H9 (cell line): ENCODE measurements at regions not wholly inside any gene's neighbourhood (a gene's known extent, or its start where the extent isn't known, plus 50 kb on each side); places are given as distances from the start of the nearest gene placed in this dataset.

Source experiments
- DNase-seq: peaks from one replicate; pipeline ENCODE4 v3.0.0-alpha.2; 2017
- H2AFZ ChIP-seq: one replicate; pipeline ENCODE4 v1.6.1; 2013; ENCODE audit warnings: mild to moderate bottlenecking, low read length, control low read depth, moderate library complexity
- H2AK5ac ChIP-seq: 2 replicates; pipeline ENCODE4 v1.6.1; 2013; ENCODE audit warnings: low read length, control low read depth, mixed read lengths; ENCODE audit not compliant: insufficient read length
- H2BK120ac ChIP-seq: one replicate; pipeline ENCODE4 v1.6.1; 2013; ENCODE audit warnings: low read depth, mild to moderate bottlenecking, low read length, control low read depth, inconsistent platforms; ENCODE audit not compliant: poor library complexity, severe bottlenecking
- H2BK12ac ChIP-seq: 2 replicates; pipeline ENCODE4 v1.6.1; 2013; ENCODE audit warnings: low read length, control low read depth, mixed read lengths, low read depth; ENCODE audit not compliant: insufficient read length
- H2BK15ac ChIP-seq: 2 replicates; pipeline ENCODE4 v1.6.1; 2013; ENCODE audit warnings: low read depth, low read length, control low read depth
- H2BK20ac ChIP-seq: one replicate; pipeline ENCODE4 v1.6.1; 2013; ENCODE audit warnings: low read depth, mild to moderate bottlenecking, low read length, control low read depth, inconsistent platforms; ENCODE audit not compliant: poor library complexity, severe bottlenecking
- H2BK5ac ChIP-seq: 2 replicates; pipeline ENCODE4 v1.6.1; 2013; ENCODE audit warnings: low read length, control low read depth, mixed read lengths; ENCODE audit not compliant: insufficient read length
- H3K14ac ChIP-seq: 2 replicates; pipeline ENCODE4 v1.6.1; 2013; ENCODE audit warnings: low read length, control low read depth; ENCODE audit not compliant: insufficient read depth
- H3K18ac ChIP-seq: 2 replicates; pipeline ENCODE4 v1.6.1; 2013; ENCODE audit warnings: low read depth, mild to moderate bottlenecking, mixed read lengths, low read length, control low read depth; ENCODE audit not compliant: insufficient read length
- H3K23ac ChIP-seq: 2 replicates; pipeline ENCODE4 v1.6.1; 2013; ENCODE audit warnings: low read length, control low read depth, mixed read lengths, low read depth; ENCODE audit not compliant: insufficient read length
- H3K23me2 ChIP-seq: 2 replicates; pipeline ENCODE4 v1.6.1; 2013; ENCODE audit warnings: low read depth, mild to moderate bottlenecking, mixed read lengths, low read length, control low read depth; ENCODE audit not compliant: insufficient read length, poor library complexity, severe bottlenecking
- H3K27ac ChIP-seq: 2 replicates; pipeline ENCODE4 v1.5.1; 2013; ENCODE audit warnings: low read length, control low read depth, mixed read lengths, low read depth; ENCODE audit not compliant: insufficient read length
- H3K27me3 ChIP-seq: 2 replicates; pipeline ENCODE4 v1.6.1; 2013; ENCODE audit warnings: low read length, control low read depth, inconsistent platforms; ENCODE audit not compliant: insufficient read depth
- H3K4ac ChIP-seq: 2 replicates; pipeline ENCODE4 v1.6.1; 2013; ENCODE audit warnings: low read depth, mild to moderate bottlenecking, control low read depth, inconsistent platforms, low read length, moderate library complexity
- H3K4me1 ChIP-seq: 2 replicates; pipeline ENCODE4 v1.6.1; 2013; ENCODE audit warnings: low read length, control low read depth, inconsistent platforms; ENCODE audit not compliant: insufficient read depth
- H3K4me2 ChIP-seq: 2 replicates; pipeline ENCODE4 v1.6.1; 2013; ENCODE audit warnings: low read length, control low read depth, mixed read lengths; ENCODE audit not compliant: insufficient read length, insufficient read depth
- H3K56ac ChIP-seq: 2 replicates; pipeline ENCODE4 v1.6.1; 2013; ENCODE audit warnings: low read depth, mild to moderate bottlenecking, mixed read lengths, low read length, control low read depth; ENCODE audit not compliant: insufficient read length
- H3K79me1 ChIP-seq: 2 replicates; pipeline ENCODE4 v1.6.1; 2013; ENCODE audit warnings: low read depth, mild to moderate bottlenecking, moderate library complexity, low read length, control low read depth, inconsistent platforms; ENCODE audit not compliant: insufficient read depth, poor library complexity, severe bottlenecking
- H3K79me2 ChIP-seq: 2 replicates; pipeline ENCODE4 v1.6.1; 2013; ENCODE audit warnings: low read length, control low read depth, inconsistent platforms; ENCODE audit not compliant: insufficient read depth
- H3K9ac ChIP-seq: 2 replicates; pipeline ENCODE4 v1.6.1; 2013; ENCODE audit warnings: low read length, control low read depth, mixed read lengths; ENCODE audit not compliant: insufficient read length; ENCODE audit errors: extremely low read depth
- H3K9me3 ChIP-seq: one replicate; pipeline ENCODE4 v1.6.1; 2013; ENCODE audit warnings: low read depth, low read length, inconsistent platforms; ENCODE audit not compliant: control insufficient read depth
- H3T11ph ChIP-seq: one replicate; pipeline ENCODE4 v1.6.1; 2013; ENCODE audit warnings: mild to moderate bottlenecking, low read length, control low read depth, inconsistent platforms
- H4K20me1 ChIP-seq: one replicate; pipeline ENCODE4 v1.6.1; 2013; ENCODE audit not compliant: control insufficient read depth, insufficient read length, insufficient read depth
- H4K5ac ChIP-seq: 2 replicates; pipeline ENCODE4 v1.6.1; 2013; ENCODE audit warnings: low read depth, mild to moderate bottlenecking, mixed read lengths, low read length, control low read depth; ENCODE audit not compliant: insufficient read length
- H4K8ac ChIP-seq: replicated peaks from 2 replicates; pipeline ENCODE4 v1.6.1; 2013; ENCODE audit warnings: low read length, control low read depth, mixed read lengths, low read depth; ENCODE audit not compliant: insufficient read length
- H4K91ac ChIP-seq: 2 replicates; pipeline ENCODE4 v1.6.1; 2013; ENCODE audit warnings: low read depth, mild to moderate bottlenecking, moderate library complexity, mixed read lengths, low read length, control low read depth; ENCODE audit not compliant: insufficient read length
- H3K27ac Mint-ChIP-seq, 3 experiments: 2 replicates in 2 of 3; 3 replicates in 1 of 3; pipeline ENCODE4 v1.8.0; 2020 to 2021; ENCODE audit warnings: mixed read lengths in 3 of 3, mild to moderate bottlenecking in 1 of 3, moderate library complexity in 1 of 3
- H3K27me3 Mint-ChIP-seq: 2 replicates; pipeline ENCODE4 v1.8.0; 2021; ENCODE audit warnings: low read depth, mild to moderate bottlenecking, moderate library complexity, mixed read lengths
- H3K36me3 Mint-ChIP-seq, 3 experiments: 2 replicates in 2 of 3; 3 replicates in 1 of 3; pipeline ENCODE4 v1.8.0; 2020 to 2021; ENCODE audit warnings: low read depth in 3 of 3, mixed read lengths in 3 of 3; ENCODE audit not compliant: insufficient read depth in 1 of 3
- H3K4me1 Mint-ChIP-seq, 2 experiments: 2 replicates each; pipeline ENCODE4 v1.8.0; 2020; ENCODE audit warnings: mixed read lengths in 2 of 2
- H3K4me3 Mint-ChIP-seq, 2 experiments: 2 replicates in 1 of 2; 3 replicates in 1 of 2; pipeline ENCODE4 v1.8.0; 2020 to 2021; ENCODE audit warnings: mild to moderate bottlenecking in 2 of 2, mixed read lengths in 2 of 2, moderate library complexity in 1 of 2
- H3K9me3 Mint-ChIP-seq, 2 experiments: 2 replicates in 1 of 2; 3 replicates in 1 of 2; pipeline ENCODE4 v1.8.0; 2020; ENCODE audit warnings: mild to moderate bottlenecking in 2 of 2, mixed read lengths in 2 of 2, moderate library complexity in 1 of 2
- CTCF ChIP-seq: fragments of 200-600 bp; sonication (generic); conservative IDR thresholded peaks from 3 replicates; pipeline ENCODE4 v1.8.0; 2021; ENCODE audit warnings: antibody characterized with exemption, mild to moderate bottlenecking
- WGBS: extraction: QIAGEN DNeasy Blood & Tissue Kit; methylation state at CpG from one replicate; pipeline ENCODE4 v1.1.7; 2013; ENCODE audit warnings: missing lambda C conversion rate, low lambda C conversion rate, mixed read lengths; ENCODE audit not compliant: insufficient read length; ENCODE audit errors: extremely low coverage; 5-methylcytosine and 5-hydroxymethylcytosine counted together

- Mint-ChIP-seq H3K4me1 (peaks cover 20 to 30% of the 10 kb centered on the region in 2 experiments), H3K27ac (no peak overlapping the region; a peak in 1 of 7 replicates), H3K9me3 (no peaks in the 10 kb centered on the region; a peak in 1 of 5 replicates), H3K36me3 (no peaks in the 10 kb centered on the region), H3K4me3 (no peak overlapping the region), H3K27me3 (no peaks in the 10 kb centered on the region)
- H3K9ac ChIP-seq, result no peak overlapping the region
- no peak overlapping the region for H3K56ac ChIP-seq
- H4K20me1 ChIP-seq, result no peaks in the 10 kb centered on the region
- no peak overlapping the region for H3K27ac ChIP-seq
- H3K4me2 ChIP-seq, result no peak overlapping the region
- no peak overlapping the region for H4K8ac ChIP-seq
- H3K23me2 ChIP-seq, result no peaks in the 10 kb centered on the region
- no peak for TF ChIP-seq CTCF
- H4K5ac ChIP-seq, result no peak overlapping the region
- no peaks in the 10 kb centered on the region for H3K9me3 ChIP-seq
- no peak overlapping the region for H3T11ph ChIP-seq
- H2BK120ac ChIP-seq, result no peak overlapping the region
- no peak overlapping the region for H2AK5ac ChIP-seq
- no peak overlapping the region for H3K4ac ChIP-seq
- WGBS, result no CpG with 5 or more reads among the region's 2 CpGs
- peaks cover 5% of the 10 kb centered on the region; the same call in 1 of the 2 replicates for H3K4me1 ChIP-seq
- no peaks in the 10 kb centered on the region for H3K79me1 ChIP-seq
- H2BK5ac ChIP-seq, result no peak overlapping the region
- no peak overlapping the region for H4K91ac ChIP-seq
- no peak overlapping the region for H2AFZ ChIP-seq
- no peak overlapping the region for H2BK15ac ChIP-seq
- no peaks in the 10 kb centered on the region for H3K27me3 ChIP-seq
- H2BK12ac ChIP-seq, result no peak overlapping the region
- no peaks in the 10 kb centered on the region for H3K79me2 ChIP-seq
- H3K23ac ChIP-seq, result no peak overlapping the region
- no peak overlapping the region for H2BK20ac ChIP-seq
- H3K14ac ChIP-seq, result no peak overlapping the region
- H3K18ac ChIP-seq, result no peak overlapping the region
- DNase-seq, result no peak
Observed at GRCh38 chr4:28435314-28435713, 1574.7 kb downstream of the STIM2 start.
